GM12873 (cell line): ENCODE measurements at regions not wholly inside any gene's neighbourhood (a gene's known extent, or its start where the extent isn't known, plus 50 kb on each side); places are given as distances from the start of the nearest gene placed in this dataset.

Experiments used
- TF ChIP-seq, protein P1 (sequence below): IDR thresholded peaks from 2 replicates; pipeline ENCODE4 v1.5.1; 2012; ENCODE audit warnings: low read depth, mild to moderate bottlenecking, moderate library complexity, low read length, control low read depth; ENCODE audit not compliant: insufficient read depth; ENCODE audit errors: missing control alignments

DNA sequence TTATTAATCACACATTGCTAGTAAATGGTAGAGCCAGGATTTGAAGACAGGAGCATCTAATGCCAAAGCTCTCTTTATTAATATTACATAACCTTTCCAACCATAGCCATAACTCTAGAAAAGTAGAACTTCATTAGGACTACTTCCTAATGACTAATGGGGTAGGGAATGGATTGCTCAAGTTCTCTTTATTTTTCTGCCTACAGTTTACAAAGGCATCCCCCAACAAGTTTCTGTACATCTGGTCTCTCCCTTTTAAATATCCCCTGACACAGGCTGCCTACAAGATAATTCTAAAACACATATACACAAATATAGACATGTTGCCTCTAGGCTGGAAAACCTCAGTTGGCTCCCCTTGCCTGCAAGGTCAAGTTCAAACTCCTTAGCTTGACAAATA lies 534.9 kb downstream of the SOX6 start:
- TF ChIP-seq, protein P1, sequence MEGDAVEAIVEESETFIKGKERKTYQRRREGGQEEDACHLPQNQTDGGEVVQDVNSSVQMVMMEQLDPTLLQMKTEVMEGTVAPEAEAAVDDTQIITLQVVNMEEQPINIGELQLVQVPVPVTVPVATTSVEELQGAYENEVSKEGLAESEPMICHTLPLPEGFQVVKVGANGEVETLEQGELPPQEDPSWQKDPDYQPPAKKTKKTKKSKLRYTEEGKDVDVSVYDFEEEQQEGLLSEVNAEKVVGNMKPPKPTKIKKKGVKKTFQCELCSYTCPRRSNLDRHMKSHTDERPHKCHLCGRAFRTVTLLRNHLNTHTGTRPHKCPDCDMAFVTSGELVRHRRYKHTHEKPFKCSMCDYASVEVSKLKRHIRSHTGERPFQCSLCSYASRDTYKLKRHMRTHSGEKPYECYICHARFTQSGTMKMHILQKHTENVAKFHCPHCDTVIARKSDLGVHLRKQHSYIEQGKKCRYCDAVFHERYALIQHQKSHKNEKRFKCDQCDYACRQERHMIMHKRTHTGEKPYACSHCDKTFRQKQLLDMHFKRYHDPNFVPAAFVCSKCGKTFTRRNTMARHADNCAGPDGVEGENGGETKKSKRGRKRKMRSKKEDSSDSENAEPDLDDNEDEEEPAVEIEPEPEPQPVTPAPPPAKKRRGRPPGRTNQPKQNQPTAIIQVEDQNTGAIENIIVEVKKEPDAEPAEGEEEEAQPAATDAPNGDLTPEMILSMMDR = no peak

DNA sequence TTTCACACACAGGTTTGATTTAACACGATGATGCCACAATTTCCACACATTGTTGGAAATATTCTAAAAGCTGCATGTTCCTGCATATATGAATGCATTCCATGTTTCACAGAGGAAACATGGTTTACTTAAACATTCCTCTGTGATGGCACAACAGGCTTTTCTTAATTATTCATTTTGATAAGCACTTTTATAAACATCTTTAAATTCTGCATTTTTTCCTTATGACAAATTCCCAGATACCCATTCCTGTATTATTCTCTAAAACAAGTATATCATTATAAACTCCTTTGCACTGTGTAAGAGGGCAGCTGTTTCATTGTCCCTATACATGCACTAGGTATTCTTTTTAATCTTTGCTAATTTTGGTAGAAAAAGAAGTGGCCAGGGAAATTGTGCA lies 532.3 kb downstream of the SOX6 start:
- TF ChIP-seq, protein P1 = no peak

DNA sequence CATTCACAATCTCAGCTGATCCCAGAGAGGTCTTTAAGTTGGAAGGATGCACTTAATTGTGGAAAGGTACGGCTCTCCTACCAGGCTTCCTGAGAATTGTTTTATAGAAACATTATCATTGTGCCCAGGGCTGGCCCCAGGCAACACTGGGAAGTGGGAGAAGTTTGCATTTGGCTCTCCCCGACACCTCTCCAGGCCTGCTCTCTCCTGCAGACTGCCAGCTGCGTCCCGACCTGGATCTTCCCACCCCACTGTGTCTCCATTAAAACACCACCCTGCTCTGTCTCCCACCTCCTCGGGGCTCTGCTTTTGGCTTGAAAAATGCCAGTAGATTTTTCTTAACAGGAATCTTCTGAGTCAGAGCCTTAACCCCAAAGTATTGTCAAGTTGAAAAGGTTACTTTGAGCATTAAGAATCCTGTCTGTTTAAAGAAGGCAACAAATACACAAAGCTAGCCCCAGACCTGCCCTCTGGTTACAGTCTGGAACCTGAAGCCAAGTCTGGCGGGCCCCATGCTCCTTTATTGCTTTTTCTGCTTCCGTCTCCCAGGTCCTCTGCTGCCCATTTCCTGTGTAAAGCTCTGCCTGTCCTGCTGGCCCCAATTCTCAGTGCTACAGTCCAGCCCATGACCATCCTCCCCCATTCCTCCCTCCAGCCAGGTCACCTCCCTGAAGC lies 530.2 kb downstream of the SOX6 start:
- TF ChIP-seq, protein P1 = no peak

DNA sequence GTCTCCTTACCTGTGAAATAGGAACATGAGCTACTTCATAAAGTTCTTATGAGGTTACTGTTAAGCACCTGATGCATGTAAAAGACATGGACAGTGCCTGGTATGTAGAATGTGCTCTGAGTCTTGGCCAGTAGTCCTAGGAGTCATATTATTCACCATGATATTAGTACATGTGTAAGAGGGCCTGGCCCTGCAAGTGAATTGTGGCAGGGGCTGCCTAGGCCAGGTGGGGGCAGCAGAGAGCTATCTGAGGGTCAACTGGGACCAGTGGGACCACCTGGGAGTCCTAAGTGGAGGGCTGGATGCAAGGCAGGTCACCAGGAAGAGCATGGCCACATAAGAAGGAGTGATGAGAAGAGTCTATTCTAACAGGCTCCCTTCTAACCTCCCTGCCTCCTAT lies 529.5 kb downstream of the SOX6 start:
- TF ChIP-seq, protein P1 = peak; percentile 64

DNA sequence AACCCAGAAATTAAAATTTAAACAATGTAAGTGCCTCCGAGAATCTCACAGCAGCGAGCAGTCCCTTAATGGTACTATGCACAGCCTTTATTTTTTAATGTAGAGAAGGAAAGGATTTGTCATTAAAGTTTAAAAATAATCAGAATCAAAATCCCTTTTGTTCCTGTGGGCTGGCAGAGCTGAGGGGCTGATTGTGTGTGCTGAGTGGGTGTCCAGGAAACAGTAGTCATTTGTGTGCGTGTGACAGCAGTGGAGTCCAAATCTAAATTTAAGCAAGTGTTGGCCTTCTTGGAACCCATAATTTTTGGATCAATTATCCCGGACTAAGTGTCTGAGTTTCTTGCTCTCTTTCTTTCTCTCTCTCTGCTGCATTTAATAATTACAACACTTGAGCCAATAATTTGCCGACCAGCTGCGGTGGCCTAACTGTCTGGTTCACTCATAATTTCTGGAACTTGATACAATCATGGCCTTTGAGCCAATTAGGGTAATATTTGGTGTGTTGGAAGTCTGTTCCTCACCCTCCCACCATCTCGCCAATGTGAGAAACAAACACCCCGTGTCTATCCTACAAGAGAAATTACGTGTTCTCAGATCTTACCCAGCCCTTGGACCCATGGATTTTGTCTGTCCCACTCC lies 528.0 kb downstream of the SOX6 start:
- TF ChIP-seq, protein P1 = no peak

DNA sequence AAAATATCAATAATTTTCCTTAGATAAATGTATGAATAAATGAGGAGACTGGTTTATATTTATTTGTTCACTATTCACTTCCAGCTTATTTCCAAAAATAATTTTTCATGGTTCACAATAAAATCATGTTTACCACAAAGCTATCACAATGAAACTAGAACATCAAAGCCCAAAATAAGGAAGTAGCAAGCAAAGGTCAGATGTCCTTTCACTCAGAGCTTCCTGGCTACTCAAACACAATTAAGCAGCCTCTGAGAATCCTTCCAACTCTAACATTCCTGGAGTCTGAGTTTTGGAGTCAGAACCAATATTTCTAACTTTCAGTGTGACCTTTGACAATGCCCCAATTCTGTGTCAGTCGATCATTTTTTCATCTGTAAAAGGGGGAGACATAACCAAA lies 527.0 kb downstream of the SOX6 start:
- TF ChIP-seq, protein P1 = no peak

DNA sequence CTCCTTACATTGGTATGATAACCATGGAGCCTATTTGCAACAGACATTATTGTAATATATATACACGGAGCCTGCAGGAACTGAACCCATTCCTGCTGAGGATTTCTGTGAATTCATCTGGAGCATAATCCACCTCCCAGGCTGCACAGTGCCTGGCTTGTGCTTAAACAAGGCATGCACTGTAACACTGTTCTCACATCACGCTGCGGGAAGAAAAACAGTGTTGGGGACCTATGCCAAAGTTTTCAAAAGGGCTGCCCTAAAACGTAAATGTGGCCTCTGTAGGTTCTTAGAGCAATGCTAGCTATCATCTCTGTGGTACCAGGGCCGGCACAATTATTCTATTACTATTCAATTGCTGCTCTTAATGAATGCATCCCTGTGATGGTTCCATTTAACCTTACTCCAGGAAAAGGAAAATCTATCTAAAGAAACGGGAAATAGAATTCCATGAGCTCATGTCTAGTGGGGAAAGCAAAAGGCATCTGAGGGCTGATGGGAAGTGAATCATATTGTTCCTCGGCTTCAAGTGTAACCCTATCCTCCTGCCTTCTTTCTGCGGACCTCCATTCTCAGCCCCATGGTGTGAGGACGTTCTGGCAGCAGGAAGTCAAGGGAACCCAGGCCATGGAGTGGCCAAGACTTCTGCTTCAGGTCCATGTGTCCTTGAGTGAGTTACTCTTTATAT lies 525.5 kb downstream of the SOX6 start:
- TF ChIP-seq, protein P1 = no peak
